Activated CD4-positive, alpha-beta memory T cell treated with anti-CD3 and anti-CD28 coated beads, Interleukin-2, amount 10 ng/mL, durations not matched to agents 7 days and 5 days (primary cell): ENCODE measurements at regions not wholly inside any gene's neighbourhood (a gene's known extent, or its start where the extent isn't known, plus 50 kb on each side); places are given as distances from the start of the nearest gene placed in this dataset.
"Not testable (repeated sequence)": the region's sequence is repeated elsewhere in the genome, so short reads cannot be mapped to it uniquely, and the experiment has no call there.

Source experiments
- CTCF ChIA-PET: fragments of 350-600 bp; sonication (Branson Sonifier 250); formaldehyde crosslinking; loops from one replicate; lab custom pipeline; 2021; ENCODE audit warnings: antibody characterized with exemption, inconsistent platforms; lab: Charles Lee
- POLR2A ChIA-PET: fragments of 350-600 bp; sonication (Branson Sonifier 250); formaldehyde crosslinking; loops from one replicate; lab custom pipeline; 2021; ENCODE audit warnings: antibody characterized with exemption; lab: Charles Lee
- DNase-seq: peaks from one replicate; pipeline ENCODE4 v3.0.0-alpha.2; 2020
- H3K27ac Mint-ChIP-seq: one replicate; pipeline ENCODE4 v1.8.0; 2021; ENCODE audit warnings: mild to moderate bottlenecking, mixed read lengths
- H3K27me3 Mint-ChIP-seq: one replicate; pipeline ENCODE4 v1.8.0; 2021; ENCODE audit warnings: mixed read lengths
- H3K36me3 Mint-ChIP-seq: one replicate; pipeline ENCODE4 v1.8.0; 2021; ENCODE audit warnings: low read depth, mixed read lengths
- H3K4me1 Mint-ChIP-seq: one replicate; pipeline ENCODE4 v1.8.0; 2021; ENCODE audit warnings: mixed read lengths
- H3K4me3 Mint-ChIP-seq: one replicate; pipeline ENCODE4 v1.8.0; 2021; ENCODE audit warnings: mild to moderate bottlenecking, mixed read lengths
- H3K9me3 Mint-ChIP-seq: one replicate; pipeline ENCODE4 v1.8.0; 2021; ENCODE audit warnings: mixed read lengths

- peaks cover 7% of the 10 kb centered on the region for H3K4me1 Mint-ChIP-seq
- ChIA-PET CTCF (no interaction called here), POLR2A (no interaction called here)
- H3K27me3 Mint-ChIP-seq, result peaks cover 5% of the 10 kb centered on the region
- no peak overlapping the region for H3K4me3 Mint-ChIP-seq
- H3K36me3 Mint-ChIP-seq, result no peaks in the 10 kb centered on the region
- DNase-seq, result no peak
- H3K27ac Mint-ChIP-seq, result no peak overlapping the region
- peaks cover 4% of the 10 kb centered on the region for H3K9me3 Mint-ChIP-seq
Measured at GRCh38 chr11:95432714-95433503, 201.9 kb upstream of the SESN3 start.

DNA sequence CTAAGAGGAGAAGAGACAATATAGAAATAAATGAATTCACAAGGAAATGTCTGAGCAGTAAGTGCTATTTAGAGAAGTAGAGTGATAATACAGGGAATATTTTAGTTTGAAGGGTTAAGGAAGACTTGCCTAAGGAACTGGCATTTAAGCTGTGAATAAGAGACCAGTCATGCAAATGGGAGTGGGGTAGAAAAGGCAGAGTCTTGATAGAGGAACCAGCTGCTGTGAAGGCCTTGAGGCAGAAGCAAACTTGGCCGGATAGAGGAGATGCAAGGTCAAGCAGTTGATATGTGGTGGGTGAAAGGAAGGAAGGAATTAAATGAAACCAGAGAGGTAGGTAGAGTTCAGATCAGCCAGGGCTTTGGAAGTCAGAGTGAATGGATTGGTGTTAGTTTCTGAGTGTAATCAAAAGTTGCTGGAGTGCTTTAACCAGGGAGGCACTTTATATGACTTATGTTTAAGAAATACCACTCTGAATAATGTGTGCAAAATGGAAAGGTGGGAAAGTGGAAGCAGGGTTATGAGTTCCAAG is 198.4 kb upstream of the SESN3 start:
- DNase-seq, result no peak
- H3K4me3 Mint-ChIP-seq, result no peak overlapping the region
- peaks cover 5% of the 10 kb centered on the region for H3K27me3 Mint-ChIP-seq
- POLR2A ChIA-PET, result no interaction called here
- no peaks in the 10 kb centered on the region for H3K9me3 Mint-ChIP-seq
- CTCF ChIA-PET, result no interaction called here
- H3K36me3 Mint-ChIP-seq, result no peaks in the 10 kb centered on the region
- H3K27ac Mint-ChIP-seq, result no peak overlapping the region
- peaks cover 2% of the 10 kb centered on the region for H3K4me1 Mint-ChIP-seq

GRCh38 chr11:95426823-95427462 is 195.9 kb upstream of the SESN3 start:
- H3K4me3 Mint-ChIP-seq, result no peak overlapping the region
- H3K9me3 Mint-ChIP-seq, result no peaks in the 10 kb centered on the region
- DNase-seq, result no peak
- H3K27me3 Mint-ChIP-seq, result no peaks in the 10 kb centered on the region
- no peaks in the 10 kb centered on the region for H3K36me3 Mint-ChIP-seq
- ChIA-PET POLR2A (no interaction called here), CTCF (no interaction called here)
- no peaks in the 10 kb centered on the region for H3K4me1 Mint-ChIP-seq
- no peak overlapping the region for H3K27ac Mint-ChIP-seq

- H3K36me3 Mint-ChIP-seq, result no peaks in the 10 kb centered on the region
- no peaks in the 10 kb centered on the region for H3K27me3 Mint-ChIP-seq
- no peak overlapping the region for H3K4me3 Mint-ChIP-seq
- H3K27ac Mint-ChIP-seq, result no peak overlapping the region
- ChIA-PET POLR2A (interaction anchor here (0.9 kb wide), 1 partner anchor 33 kb away, joined by 3 read pairs; no protein-coding TSS in a partner anchor), CTCF (no interaction called here)
- DNase-seq, result no peak
- H3K4me1 Mint-ChIP-seq, result no peaks in the 10 kb centered on the region
- H3K9me3 Mint-ChIP-seq, result no peaks in the 10 kb centered on the region
Measured at GRCh38 chr11:95419915-95420314, 188.9 kb upstream of the SESN3 start.

DNA sequence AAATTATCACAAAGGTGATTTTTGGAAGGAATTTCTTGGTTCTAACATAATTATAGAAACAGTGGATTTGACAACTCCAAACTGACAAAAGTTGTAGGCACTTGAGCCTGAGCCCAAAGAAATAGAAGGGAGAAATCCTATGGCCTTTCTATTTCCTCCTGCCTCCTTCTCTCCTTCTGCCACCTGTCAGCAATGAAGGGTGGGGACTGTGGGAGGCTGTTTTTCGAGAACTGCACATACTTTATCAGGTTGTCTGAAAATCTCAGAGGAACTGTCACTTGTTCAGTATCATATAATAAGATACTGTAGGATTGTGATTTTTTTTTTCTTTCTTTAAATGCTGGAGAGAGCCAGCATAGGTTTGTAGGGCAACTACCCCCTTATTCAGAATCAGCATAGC is 187.9 kb upstream of the SESN3 start:
- DNase-seq, result no peak
- Mint-ChIP-seq H3K9me3 (no peaks in the 10 kb centered on the region), H3K27me3 (no peaks in the 10 kb centered on the region), H3K4me1 (no peaks in the 10 kb centered on the region), H3K4me3 (no peak overlapping the region), H3K36me3 (no peaks in the 10 kb centered on the region), H3K27ac (no peak overlapping the region)
- ChIA-PET POLR2A (no interaction called here), CTCF (no interaction called here)

GRCh38 chr11:95417832-95418231 is 186.8 kb upstream of the SESN3 start:
- Mint-ChIP-seq H3K9me3 (no peaks in the 10 kb centered on the region), H3K27me3 (no peaks in the 10 kb centered on the region), H3K27ac (no peak overlapping the region), H3K36me3 (no peaks in the 10 kb centered on the region), H3K4me3 (no peak overlapping the region), H3K4me1 (no peaks in the 10 kb centered on the region)
- ChIA-PET POLR2A (no interaction called here), CTCF (no interaction called here)
- no peak for DNase-seq

DNA sequence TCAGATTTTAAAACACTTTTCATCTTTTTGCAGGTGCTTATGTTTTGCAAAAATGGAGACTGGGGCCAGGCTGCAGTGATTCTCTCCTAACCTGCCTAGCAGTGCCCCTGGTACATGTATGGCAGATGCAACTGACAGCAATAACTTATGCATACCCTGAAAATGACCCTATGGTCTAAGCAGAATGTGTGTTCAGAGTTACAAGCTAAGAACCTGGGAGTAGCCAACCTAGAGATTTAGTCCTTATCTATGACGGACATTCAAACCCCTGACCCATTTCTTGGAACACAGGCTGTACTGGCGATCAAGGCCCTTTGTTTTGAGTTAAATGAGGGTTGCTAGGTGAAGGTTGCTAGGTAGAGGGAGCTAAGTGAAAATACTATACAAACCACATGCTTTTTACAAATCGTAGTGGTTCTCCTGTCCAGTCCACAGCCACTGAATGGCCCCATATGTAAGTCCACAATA is 184.9 kb upstream of the SESN3 start:
- Mint-ChIP-seq H3K27ac (no peak overlapping the region), H3K9me3 (peaks cover 2% of the 10 kb centered on the region), H3K4me3 (no peak overlapping the region), H3K27me3 (no peaks in the 10 kb centered on the region), H3K4me1 (peaks cover 2% of the 10 kb centered on the region), H3K36me3 (no peaks in the 10 kb centered on the region)
- POLR2A ChIA-PET, result no interaction called here
- CTCF ChIA-PET, result no interaction called here
- no peak for DNase-seq

DNA sequence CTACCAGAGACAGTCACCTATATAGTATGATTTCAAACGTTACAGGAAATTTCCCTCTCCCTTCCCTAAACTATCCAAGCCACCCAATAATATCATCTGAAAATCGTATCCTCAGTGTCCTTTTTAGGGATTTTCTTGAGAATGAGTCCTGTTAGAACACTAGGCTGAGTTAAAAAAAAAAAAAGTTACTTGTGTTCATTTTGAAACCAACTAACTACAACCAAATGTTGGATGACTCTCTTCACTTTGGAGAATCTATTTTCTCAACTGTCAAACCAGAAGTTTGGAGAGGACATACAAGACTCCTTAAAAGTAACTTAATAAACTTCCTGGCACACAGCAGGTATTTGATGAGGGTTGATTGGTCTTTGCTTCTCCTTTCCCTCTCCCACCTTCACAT is 183.2 kb upstream of the SESN3 start:
- ChIA-PET CTCF (no interaction called here), POLR2A (no interaction called here)
- Mint-ChIP-seq H3K27me3 (no peaks in the 10 kb centered on the region), H3K9me3 (peaks cover 2% of the 10 kb centered on the region), H3K4me3 (no peak overlapping the region), H3K27ac (no peak overlapping the region), H3K36me3 (no peaks in the 10 kb centered on the region), H3K4me1 (peaks cover 3% of the 10 kb centered on the region)
- DNase-seq, result no peak

DNA sequence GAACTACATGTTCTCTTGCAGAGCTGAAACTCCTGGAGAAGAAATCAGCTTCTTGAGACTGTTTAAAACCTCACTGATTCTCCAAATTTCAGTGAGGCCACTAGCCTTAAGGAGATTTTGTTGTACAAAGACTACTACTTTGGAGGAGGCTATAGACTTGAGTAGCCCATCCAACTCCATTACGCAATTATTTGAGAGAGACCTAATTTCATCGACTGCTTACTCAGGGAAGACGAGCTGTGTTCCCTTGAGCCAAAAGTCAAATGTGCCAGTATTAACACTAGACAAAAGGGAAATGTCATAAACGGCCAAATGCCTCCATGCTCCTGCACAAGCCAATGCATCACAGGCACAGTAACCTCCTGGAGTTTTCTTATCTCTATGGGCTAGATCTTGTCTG is 182.8 kb upstream of the SESN3 start:
- ChIA-PET CTCF (no interaction called here), POLR2A (no interaction called here)
- H3K36me3 Mint-ChIP-seq, result no peaks in the 10 kb centered on the region
- no peaks in the 10 kb centered on the region for H3K27me3 Mint-ChIP-seq
- H3K9me3 Mint-ChIP-seq, result peaks cover 2% of the 10 kb centered on the region
- no peak overlapping the region for H3K4me3 Mint-ChIP-seq
- H3K27ac Mint-ChIP-seq, result no peak overlapping the region
- peaks cover 3% of the 10 kb centered on the region for H3K4me1 Mint-ChIP-seq
- no peak for DNase-seq

- peaks cover 3% of the 10 kb centered on the region for H3K4me1 Mint-ChIP-seq
- DNase-seq, result no peak
- no peaks in the 10 kb centered on the region for H3K36me3 Mint-ChIP-seq
- no peak overlapping the region for H3K4me3 Mint-ChIP-seq
- CTCF ChIA-PET, result interaction anchor here (0.6 kb wide), 1 partner anchor 865 kb away, joined by 4 read pairs; no protein-coding TSS in a partner anchor
- no peak overlapping the region for H3K27ac Mint-ChIP-seq
- peaks cover 2% of the 10 kb centered on the region for H3K9me3 Mint-ChIP-seq
- no peaks in the 10 kb centered on the region for H3K27me3 Mint-ChIP-seq
- POLR2A ChIA-PET, result no interaction called here
Measured at GRCh38 chr11:95413021-95413420, 182.0 kb upstream of the SESN3 start.

- CTCF ChIA-PET, result no interaction called here
Measured at GRCh38 chr11:95412074-95412473, 181.1 kb upstream of the SESN3 start.

DNA sequence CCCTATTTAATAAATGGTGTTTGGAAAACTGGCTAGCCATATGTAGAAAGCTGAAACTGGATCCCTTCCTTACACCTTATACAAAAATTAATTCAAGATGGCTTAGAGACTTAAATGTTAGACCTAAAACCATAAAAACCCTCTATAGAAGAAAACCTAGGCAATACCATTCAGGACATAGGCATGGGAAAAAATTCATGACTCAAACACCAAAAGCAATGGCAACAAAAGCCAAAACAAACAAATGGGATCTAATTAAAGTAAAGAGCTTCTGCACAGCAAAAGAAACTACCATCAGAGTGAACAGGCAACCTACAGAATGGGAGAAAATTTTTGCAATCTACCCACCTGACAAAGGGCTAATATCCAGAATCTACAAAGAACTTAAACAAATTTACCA is 179.7 kb upstream of the SESN3 start:
- H3K4me3 Mint-ChIP-seq, CTCF ChIA-PET, H3K27ac Mint-ChIP-seq, H3K36me3 Mint-ChIP-seq, POLR2A ChIA-PET, DNase-seq, H3K27me3 Mint-ChIP-seq, H3K4me1 Mint-ChIP-seq, H3K9me3 Mint-ChIP-seq: not testable (repeated sequence)

More at GRCh38 chr11:95412074-95412473, 181.1 kb upstream of the SESN3 start:
- peaks cover 2% of the 10 kb centered on the region for H3K9me3 Mint-ChIP-seq
- peaks cover 3% of the 10 kb centered on the region for H3K4me1 Mint-ChIP-seq
- H3K27ac Mint-ChIP-seq, result no peak overlapping the region
- no peaks in the 10 kb centered on the region for H3K36me3 Mint-ChIP-seq
- H3K27me3 Mint-ChIP-seq, result no peaks in the 10 kb centered on the region
- DNase-seq, result no peak
- H3K4me3 Mint-ChIP-seq, result no peak overlapping the region
- POLR2A ChIA-PET, result no interaction called here

DNA sequence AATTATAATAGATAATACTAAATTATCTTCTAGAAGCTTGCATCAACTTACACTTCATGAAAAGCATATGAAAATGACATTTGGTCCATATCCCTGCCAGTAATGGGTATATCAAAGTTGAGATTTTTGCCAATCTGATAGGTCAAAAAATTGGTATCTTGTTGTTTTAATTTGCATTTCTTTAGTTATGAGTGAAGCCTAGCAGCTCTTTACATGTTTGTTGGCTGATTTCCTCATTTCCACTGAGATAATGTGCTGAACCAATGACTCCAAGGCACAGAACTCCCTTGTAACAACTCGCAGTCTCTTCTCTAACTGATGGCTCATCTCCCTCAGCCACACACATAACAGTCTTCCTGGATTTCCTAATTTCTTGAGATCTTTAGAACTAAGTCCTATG is 175.3 kb upstream of the SESN3 start:
- CTCF ChIA-PET, result no interaction called here

More for the DNA sequence above, 175.3 kb upstream of the SESN3 start:
- POLR2A ChIA-PET, result no interaction called here
- no peak for DNase-seq
- H3K27ac Mint-ChIP-seq, result no peak overlapping the region
- H3K27me3 Mint-ChIP-seq, result no peaks in the 10 kb centered on the region
- peaks cover 3% of the 10 kb centered on the region for H3K4me1 Mint-ChIP-seq
- H3K4me3 Mint-ChIP-seq, result no peak overlapping the region
- H3K9me3 Mint-ChIP-seq, result peaks cover 2% of the 10 kb centered on the region
- no peaks in the 10 kb centered on the region for H3K36me3 Mint-ChIP-seq
